ENCODE measurements at regions not wholly inside any gene's neighbourhood (a gene's known extent, or its start where the extent isn't known, plus 50 kb on each side); places are given as distances from the start of the nearest gene placed in this dataset.

GRCh38 chr2:180366481-180366880 lies 359.4 kb upstream of the CWC22 start:
- H3K36me3 Mint-ChIP-seq (ENCODE audit: insufficient read depth in 1 of 3, low read depth in 3 of 3) = no peaks in the 10 kb centered on the region
- H3K23ac ChIP-seq (ENCODE audit: insufficient read length, low read depth, low read length) = no peak overlapping the region
- H4K91ac ChIP-seq (ENCODE audit: insufficient read length, low read depth, low read length) = no peak overlapping the region
- no peak overlapping the region for H3K56ac ChIP-seq (ENCODE audit: insufficient read length, low read depth, low read length)
- H3K14ac ChIP-seq (ENCODE audit: insufficient read depth, low read length) = no peak overlapping the region
- no peak overlapping the region for H2BK12ac ChIP-seq (ENCODE audit: insufficient read length, low read depth, low read length)
- no peaks in the 10 kb centered on the region for H3K79me1 ChIP-seq (ENCODE audit: insufficient read depth, low read depth, low read length, poor library complexity, severe bottlenecking)
- no peak overlapping the region for H3K27ac ChIP-seq (ENCODE audit: insufficient read length, low read depth, low read length)
- H3T11ph ChIP-seq (ENCODE audit: low read length) = no peak overlapping the region
- H3K27ac Mint-ChIP-seq = no peak overlapping the region
- H4K8ac ChIP-seq (replicated peaks; ENCODE audit: insufficient read length, low read depth, low read length) = no peak overlapping the region
- no peaks in the 10 kb centered on the region for H3K27me3 ChIP-seq (ENCODE audit: insufficient read depth, low read length)
- no peak overlapping the region for H2AK5ac ChIP-seq (ENCODE audit: insufficient read length, low read length)
- no peaks in the 10 kb centered on the region for H3K79me2 ChIP-seq (ENCODE audit: insufficient read depth, low read length)
- no peaks in the 10 kb centered on the region for H3K9me3 Mint-ChIP-seq
- no peak for DNase-seq
- no peak overlapping the region for H3K4me3 Mint-ChIP-seq
- no peaks in the 10 kb centered on the region for H4K20me1 ChIP-seq (ENCODE audit: control insufficient read depth, insufficient read depth, insufficient read length)
- H3K23me2 ChIP-seq (ENCODE audit: insufficient read length, low read depth, low read length, poor library complexity, severe bottlenecking) = no peaks in the 10 kb centered on the region
- no peak overlapping the region for H3K4me2 ChIP-seq (ENCODE audit: insufficient read depth, insufficient read length, low read length)
- no peak overlapping the region for H2BK15ac ChIP-seq (ENCODE audit: low read depth, low read length)
- no peak overlapping the region for H2BK5ac ChIP-seq (ENCODE audit: insufficient read length, low read length)
- H4K5ac ChIP-seq (ENCODE audit: insufficient read length, low read depth, low read length) = no peak overlapping the region
- H2AFZ ChIP-seq (ENCODE audit: low read length) = no peak overlapping the region
- H2BK120ac ChIP-seq (ENCODE audit: low read depth, low read length, poor library complexity, severe bottlenecking) = no peak overlapping the region
- H2BK20ac ChIP-seq (ENCODE audit: low read depth, low read length, poor library complexity, severe bottlenecking) = no peak overlapping the region
- TF ChIP-seq, protein P1, sequence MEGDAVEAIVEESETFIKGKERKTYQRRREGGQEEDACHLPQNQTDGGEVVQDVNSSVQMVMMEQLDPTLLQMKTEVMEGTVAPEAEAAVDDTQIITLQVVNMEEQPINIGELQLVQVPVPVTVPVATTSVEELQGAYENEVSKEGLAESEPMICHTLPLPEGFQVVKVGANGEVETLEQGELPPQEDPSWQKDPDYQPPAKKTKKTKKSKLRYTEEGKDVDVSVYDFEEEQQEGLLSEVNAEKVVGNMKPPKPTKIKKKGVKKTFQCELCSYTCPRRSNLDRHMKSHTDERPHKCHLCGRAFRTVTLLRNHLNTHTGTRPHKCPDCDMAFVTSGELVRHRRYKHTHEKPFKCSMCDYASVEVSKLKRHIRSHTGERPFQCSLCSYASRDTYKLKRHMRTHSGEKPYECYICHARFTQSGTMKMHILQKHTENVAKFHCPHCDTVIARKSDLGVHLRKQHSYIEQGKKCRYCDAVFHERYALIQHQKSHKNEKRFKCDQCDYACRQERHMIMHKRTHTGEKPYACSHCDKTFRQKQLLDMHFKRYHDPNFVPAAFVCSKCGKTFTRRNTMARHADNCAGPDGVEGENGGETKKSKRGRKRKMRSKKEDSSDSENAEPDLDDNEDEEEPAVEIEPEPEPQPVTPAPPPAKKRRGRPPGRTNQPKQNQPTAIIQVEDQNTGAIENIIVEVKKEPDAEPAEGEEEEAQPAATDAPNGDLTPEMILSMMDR (conservative IDR thresholded peaks at IDR 0.05) = no peak
- no peaks in the 10 kb centered on the region for H3K27me3 Mint-ChIP-seq (ENCODE audit: low read depth)
- no peaks in the 10 kb centered on the region; the same call in 1 of the 2 replicates for H3K4me1 ChIP-seq (ENCODE audit: insufficient read depth, low read length)
- H3K18ac ChIP-seq (ENCODE audit: insufficient read length, low read depth, low read length) = no peak overlapping the region
- H3K4me1 Mint-ChIP-seq = peaks cover 7 to 11% of the 10 kb centered on the region in 2 experiments
- H3K4ac ChIP-seq (ENCODE audit: low read depth, low read length) = no peak overlapping the region
- no peak overlapping the region for H3K9ac ChIP-seq (ENCODE audit: extremely low read depth, insufficient read length, low read length)
- no peaks in the 10 kb centered on the region for H3K9me3 ChIP-seq (ENCODE audit: control insufficient read depth, low read depth, low read length)

Data from H9 (cell line).